ENCODE measurements at regions not wholly inside any gene's neighbourhood (a gene's known extent, or its start where the extent isn't known, plus 50 kb on each side); places are given as distances from the start of the nearest gene placed in this dataset.

DNA sequence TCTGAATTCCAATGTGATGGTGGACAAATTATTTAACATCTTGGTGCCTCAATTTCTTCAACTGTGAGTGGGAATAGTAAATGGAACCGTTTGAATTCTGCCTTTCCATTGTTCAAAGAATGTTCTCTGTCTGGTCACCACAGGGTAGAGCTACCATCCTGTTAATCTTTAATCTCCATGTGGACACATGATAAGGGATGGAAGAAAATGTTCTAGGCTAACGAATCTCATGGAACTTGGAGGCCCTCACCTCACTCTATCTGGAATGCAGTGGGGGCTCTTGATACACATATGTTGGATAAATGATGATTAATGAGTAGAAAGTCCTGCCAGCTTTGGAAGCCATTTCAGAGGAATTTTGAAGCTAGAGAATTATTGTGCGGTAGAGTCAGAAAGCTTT is 118.5 kb upstream of the HABP2 start (continued):
- TF ChIP-seq ZNF658 (tag by site-specific recombination; IDR thresholded peaks at IDR 0.05) (no peak), ZNF354C (tag by site-specific recombination; IDR thresholded peaks at IDR 0.05; ENCODE audit: borderline replicate concordance, low read depth) (no peak), ZNF521 (tag by site-specific recombination; IDR thresholded peaks at IDR 0.05) (no peak), ZFP41 (tag by site-specific recombination; IDR thresholded peaks at IDR 0.05; ENCODE audit: borderline replicate concordance) (no peak), ZNF394 (tag by site-specific recombination; IDR thresholded peaks at IDR 0.05; ENCODE audit: borderline replicate concordance) (no peak)
- TF ChIP-seq, protein P1, sequence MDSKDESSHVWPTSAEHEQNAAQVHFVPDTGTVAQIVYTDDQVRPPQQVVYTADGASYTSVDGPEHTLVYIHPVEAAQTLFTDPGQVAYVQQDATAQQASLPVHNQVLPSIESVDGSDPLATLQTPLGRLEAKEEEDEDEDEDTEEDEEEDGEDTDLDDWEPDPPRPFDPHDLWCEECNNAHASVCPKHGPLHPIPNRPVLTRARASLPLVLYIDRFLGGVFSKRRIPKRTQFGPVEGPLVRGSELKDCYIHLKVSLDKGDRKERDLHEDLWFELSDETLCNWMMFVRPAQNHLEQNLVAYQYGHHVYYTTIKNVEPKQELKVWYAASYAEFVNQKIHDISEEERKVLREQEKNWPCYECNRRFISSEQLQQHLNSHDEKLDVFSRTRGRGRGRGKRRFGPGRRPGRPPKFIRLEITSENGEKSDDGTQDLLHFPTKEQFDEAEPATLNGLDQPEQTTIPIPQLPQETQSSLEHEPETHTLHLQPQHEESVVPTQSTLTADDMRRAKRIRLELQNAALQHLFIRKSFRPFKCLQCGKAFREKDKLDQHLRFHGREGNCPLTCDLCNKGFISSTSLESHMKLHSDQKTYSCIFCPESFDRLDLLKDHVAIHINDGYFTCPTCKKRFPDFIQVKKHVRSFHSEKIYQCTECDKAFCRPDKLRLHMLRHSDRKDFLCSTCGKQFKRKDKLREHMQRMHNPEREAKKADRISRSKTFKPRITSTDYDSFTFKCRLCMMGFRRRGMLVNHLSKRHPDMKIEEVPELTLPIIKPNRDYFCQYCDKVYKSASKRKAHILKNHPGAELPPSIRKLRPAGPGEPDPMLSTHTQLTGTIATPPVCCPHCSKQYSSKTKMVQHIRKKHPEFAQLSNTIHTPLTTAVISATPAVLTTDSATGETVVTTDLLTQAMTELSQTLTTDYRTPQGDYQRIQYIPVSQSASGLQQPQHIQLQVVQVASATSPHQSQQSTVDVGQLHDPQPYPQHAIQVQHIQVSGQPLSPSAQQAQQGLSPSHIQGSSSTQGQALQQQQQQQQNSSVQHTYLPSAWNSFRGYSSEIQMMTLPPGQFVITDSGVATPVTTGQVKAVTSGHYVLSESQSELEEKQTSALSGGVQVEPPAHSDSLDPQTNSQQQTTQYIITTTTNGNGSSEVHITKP (tag by site-specific recombination; IDR thresholded peaks at IDR 0.05), result no peak

- Histone ChIP-seq H3K4me3 (ENCODE audit: low read depth, low read length) (no peak overlapping the region), H3K27ac (ENCODE audit: extremely low read depth, low read depth, low read length) (no peak overlapping the region), H3K36me3 (ENCODE audit: control insufficient read depth in 2 of 2, insufficient read depth in 1 of 2, low read length in 2 of 2) (no peaks in the 10 kb centered on the region), H3K4me1 (ENCODE audit: control insufficient read depth, insufficient read depth, low read length) (no peaks in the 10 kb centered on the region), H3K9me3 (ENCODE audit: control insufficient read depth, insufficient read depth, low read depth, low read length) (no peaks in the 10 kb centered on the region; the same call in 1 of the 2 replicates)
- ChIA-PET POLR2A (no interaction called here), CTCF (interaction anchor here (2.5 kb wide), 1 partner anchor 19 kb away, joined by 6 read pairs; no protein-coding TSS in a partner anchor)
- TF ChIP-seq ZNF366 (tag by site-specific recombination; conservative IDR thresholded peaks at IDR 0.05), result no peak
- TF ChIP-seq HOXD13 (CRISPR knock-in tag; IDR thresholded peaks at IDR 0.05; ENCODE audit: borderline replicate concordance), result no peak
- no peak for TF ChIP-seq ZNF10 (tag by site-specific recombination; IDR thresholded peaks at IDR 0.05)
These were observed 117.9 kb upstream of the HABP2 start for GRCh38 chr10:113434950-113435349.

DNA sequence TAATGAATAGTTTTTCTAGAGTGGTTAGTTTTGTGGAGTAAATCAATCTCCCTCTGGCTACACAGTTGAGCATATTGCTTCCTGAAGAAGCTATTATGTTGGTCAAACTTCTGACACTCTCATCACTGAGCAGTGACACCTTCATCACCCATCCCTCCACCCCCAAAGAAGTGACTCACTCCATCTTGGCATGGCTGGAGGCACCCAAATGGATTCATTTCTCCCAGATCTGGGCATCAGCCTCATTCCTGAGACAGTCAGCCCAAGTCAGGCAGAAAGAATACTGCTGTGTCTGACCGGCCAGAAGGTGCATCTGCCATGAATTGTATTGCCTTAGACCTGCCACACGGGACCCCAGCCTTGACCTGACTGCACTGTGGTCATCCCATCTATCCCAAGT is 117.0 kb upstream of the HABP2 start:
- ChIA-PET CTCF (interaction anchor here (0.6 to 0.7 kb wide), 2 partner anchors 569 to 946 kb away, joined by 3 to 4 read pairs; no protein-coding TSS in a partner anchor), POLR2A (no interaction called here)
- TF ChIP-seq ZSCAN30 (tag by site-specific recombination; IDR thresholded peaks at IDR 0.05), result no peak
- no peak for TF ChIP-seq ZNF324 (tag by site-specific recombination; IDR thresholded peaks at IDR 0.05)
- TF ChIP-seq ZSCAN5A (tag by site-specific recombination; IDR thresholded peaks at IDR 0.05), result no peak
- no peak for TF ChIP-seq ZNF629 (tag by site-specific recombination; IDR thresholded peaks at IDR 0.05)
- TF ChIP-seq GLIS2 (tag by site-specific recombination; IDR thresholded peaks at IDR 0.05), result no peak
- TF ChIP-seq, protein P2, sequence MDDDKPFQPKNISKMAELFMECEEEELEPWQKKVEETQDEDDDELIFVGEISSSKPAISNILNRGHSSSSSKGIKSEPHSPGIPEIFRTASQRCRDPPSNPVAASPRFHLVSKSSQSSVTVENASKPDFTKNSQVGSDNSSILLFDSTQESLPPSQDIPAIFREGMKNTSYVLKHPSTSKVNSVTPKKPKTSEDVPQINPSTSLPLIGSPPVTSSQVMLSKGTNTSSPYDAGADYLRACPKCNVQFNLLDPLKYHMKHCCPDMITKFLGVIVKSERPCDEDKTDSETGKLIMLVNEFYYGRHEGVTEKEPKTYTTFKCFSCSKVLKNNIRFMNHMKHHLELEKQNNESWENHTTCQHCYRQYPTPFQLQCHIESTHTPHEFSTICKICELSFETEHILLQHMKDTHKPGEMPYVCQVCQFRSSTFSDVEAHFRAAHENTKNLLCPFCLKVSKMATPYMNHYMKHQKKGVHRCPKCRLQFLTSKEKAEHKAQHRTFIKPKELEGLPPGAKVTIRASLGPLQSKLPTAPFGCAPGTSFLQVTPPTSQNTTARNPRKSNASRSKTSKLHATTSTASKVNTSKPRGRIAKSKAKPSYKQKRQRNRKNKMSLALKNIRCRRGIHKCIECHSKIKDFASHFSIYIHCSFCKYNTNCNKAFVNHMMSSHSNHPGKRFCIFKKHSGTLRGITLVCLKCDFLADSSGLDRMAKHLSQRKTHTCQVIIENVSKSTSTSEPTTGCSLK (tag by site-specific recombination; IDR thresholded peaks at IDR 0.05), result no peak
- TF ChIP-seq ZIC2 (tag by site-specific recombination; IDR thresholded peaks at IDR 0.05), result no peak
- TF ChIP-seq, protein P3, sequence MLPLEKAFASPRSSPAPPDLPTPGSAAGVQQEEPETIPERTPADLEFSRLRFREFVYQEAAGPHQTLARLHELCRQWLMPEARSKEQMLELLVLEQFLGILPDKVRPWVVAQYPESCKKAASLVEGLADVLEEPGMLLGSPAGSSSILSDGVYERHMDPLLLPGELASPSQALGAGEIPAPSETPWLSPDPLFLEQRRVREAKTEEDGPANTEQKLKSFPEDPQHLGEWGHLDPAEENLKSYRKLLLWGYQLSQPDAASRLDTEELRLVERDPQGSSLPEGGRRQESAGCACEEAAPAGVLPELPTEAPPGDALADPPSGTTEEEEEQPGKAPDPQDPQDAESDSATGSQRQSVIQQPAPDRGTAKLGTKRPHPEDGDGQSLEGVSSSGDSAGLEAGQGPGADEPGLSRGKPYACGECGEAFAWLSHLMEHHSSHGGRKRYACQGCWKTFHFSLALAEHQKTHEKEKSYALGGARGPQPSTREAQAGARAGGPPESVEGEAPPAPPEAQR (tag by site-specific recombination; IDR thresholded peaks at IDR 0.05), result no peak
- no peak for TF ChIP-seq TCF7L2 (IDR thresholded peaks at IDR 0.05; ENCODE audit: borderline replicate concordance, low read depth, low read length)
- TF ChIP-seq, protein P4, sequence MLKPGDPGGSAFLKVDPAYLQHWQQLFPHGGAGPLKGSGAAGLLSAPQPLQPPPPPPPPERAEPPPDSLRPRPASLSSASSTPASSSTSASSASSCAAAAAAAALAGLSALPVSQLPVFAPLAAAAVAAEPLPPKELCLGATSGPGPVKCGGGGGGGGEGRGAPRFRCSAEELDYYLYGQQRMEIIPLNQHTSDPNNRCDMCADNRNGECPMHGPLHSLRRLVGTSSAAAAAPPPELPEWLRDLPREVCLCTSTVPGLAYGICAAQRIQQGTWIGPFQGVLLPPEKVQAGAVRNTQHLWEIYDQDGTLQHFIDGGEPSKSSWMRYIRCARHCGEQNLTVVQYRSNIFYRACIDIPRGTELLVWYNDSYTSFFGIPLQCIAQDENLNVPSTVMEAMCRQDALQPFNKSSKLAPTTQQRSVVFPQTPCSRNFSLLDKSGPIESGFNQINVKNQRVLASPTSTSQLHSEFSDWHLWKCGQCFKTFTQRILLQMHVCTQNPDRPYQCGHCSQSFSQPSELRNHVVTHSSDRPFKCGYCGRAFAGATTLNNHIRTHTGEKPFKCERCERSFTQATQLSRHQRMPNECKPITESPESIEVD (tag by site-specific recombination; IDR thresholded peaks at IDR 0.05), result no peak
- no peak for TF ChIP-seq ZNF23 (tag by site-specific recombination; IDR thresholded peaks at IDR 0.05; ENCODE audit: borderline replicate concordance)
- no peak for TF ChIP-seq ZNF266 (tag by site-specific recombination; IDR thresholded peaks at IDR 0.05; ENCODE audit: low read depth)
- TF ChIP-seq, protein P5, sequence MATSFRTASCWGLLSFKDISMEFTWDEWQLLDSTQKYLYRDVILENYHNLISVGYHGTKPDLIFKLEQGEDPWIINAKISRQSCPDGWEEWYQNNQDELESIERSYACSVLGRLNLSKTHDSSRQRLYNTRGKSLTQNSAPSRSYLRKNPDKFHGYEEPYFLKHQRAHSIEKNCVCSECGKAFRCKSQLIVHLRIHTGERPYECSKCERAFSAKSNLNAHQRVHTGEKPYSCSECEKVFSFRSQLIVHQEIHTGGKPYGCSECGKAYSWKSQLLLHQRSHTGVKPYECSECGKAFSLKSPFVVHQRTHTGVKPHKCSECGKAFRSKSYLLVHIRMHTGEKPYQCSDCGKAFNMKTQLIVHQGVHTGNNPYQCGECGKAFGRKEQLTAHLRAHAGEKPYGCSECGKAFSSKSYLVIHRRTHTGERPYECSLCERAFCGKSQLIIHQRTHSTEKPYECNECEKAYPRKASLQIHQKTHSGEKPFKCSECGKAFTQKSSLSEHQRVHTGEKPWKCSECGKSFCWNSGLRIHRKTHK (tag by site-specific recombination; IDR thresholded peaks at IDR 0.05), result no peak

More for the DNA sequence above, 117.0 kb upstream of the HABP2 start:
- no peak overlapping the region for H3K4me3 ChIP-seq (ENCODE audit: low read depth, low read length)
- H3K9me3 ChIP-seq (ENCODE audit: control insufficient read depth, insufficient read depth, low read depth, low read length), result no peaks in the 10 kb centered on the region; the same call in 1 of the 2 replicates
- no peaks in the 10 kb centered on the region for H3K4me1 ChIP-seq (ENCODE audit: control insufficient read depth, insufficient read depth, low read length)
- no peaks in the 10 kb centered on the region for H3K36me3 ChIP-seq (ENCODE audit: control insufficient read depth in 2 of 2, insufficient read depth in 1 of 2, low read length in 2 of 2)
- no peak overlapping the region for H3K27ac ChIP-seq (ENCODE audit: extremely low read depth, low read depth, low read length)

Data from HEK293 (cell line).